HEK293 (cell line): ENCODE measurements at regions not wholly inside any gene's neighbourhood (a gene's known extent, or its start where the extent isn't known, plus 50 kb on each side); places are given as distances from the start of the nearest gene placed in this dataset.

ENCODE experiments used
- MEIS1 ChIP-seq: sonication (generic); formaldehyde crosslinking; IDR thresholded peaks from 2 replicates; pipeline ENCODE4 v1.8.1; 2022; ENCODE audit warnings: missing genetic modification reagents, mild to moderate bottlenecking, borderline replicate concordance
- ZNF202 ChIP-seq: fragments of 450-650 bp; formaldehyde crosslinking; IDR thresholded peaks from 2 replicates; pipeline ENCODE4 v1.5.1; 2016; ENCODE audit warnings: missing biosample characterization, missing genetic modification characterization, borderline replicate concordance
- ZNF302 ChIP-seq: fragments of 450-650 bp; formaldehyde crosslinking; IDR thresholded peaks from 2 replicates; pipeline ENCODE4 v1.5.1; 2016; ENCODE audit warnings: missing biosample characterization, missing genetic modification characterization, low read depth
- ZNF416 ChIP-seq: fragments of 450-650 bp; formaldehyde crosslinking; IDR thresholded peaks from 2 replicates; pipeline ENCODE4 v1.5.1; 2016; ENCODE audit warnings: missing biosample characterization, missing genetic modification characterization
- ZNF530 ChIP-seq: fragments of 450-650 bp; formaldehyde crosslinking; IDR thresholded peaks from 2 replicates; pipeline ENCODE4 v1.5.1; 2016; ENCODE audit warnings: low read depth, missing biosample characterization, missing genetic modification characterization
- TF ChIP-seq, protein P1 (sequence below): fragments of 450-650 bp; formaldehyde crosslinking; IDR thresholded peaks from 2 replicates; pipeline ENCODE4 v1.5.1; 2016; ENCODE audit warnings: missing biosample characterization, missing genetic modification characterization
- TF ChIP-seq, protein P2 (sequence below): fragments of 450-650 bp; formaldehyde crosslinking; IDR thresholded peaks from 2 replicates; pipeline ENCODE4 v1.5.1; 2016; ENCODE audit warnings: missing biosample characterization, missing genetic modification characterization, low read depth

DNA sequence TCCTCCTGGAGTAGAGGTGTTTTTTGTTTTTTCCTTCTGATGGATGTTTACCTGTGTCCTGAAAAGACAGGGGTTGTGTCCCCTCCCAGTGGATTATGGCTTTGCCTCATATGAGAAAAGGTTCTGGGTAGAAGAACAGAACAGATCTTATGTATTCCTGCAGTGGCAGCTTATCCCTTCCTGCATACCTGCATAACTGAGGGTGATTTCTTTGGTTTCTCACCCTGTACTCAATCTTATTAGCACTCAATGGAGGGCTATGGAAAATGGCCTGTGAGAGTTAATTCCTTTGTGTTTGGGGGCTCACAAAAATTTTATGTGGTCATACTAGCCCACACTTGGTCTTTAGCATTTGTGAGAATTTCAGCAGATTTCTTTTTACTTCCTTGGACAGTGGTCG, 482.0 kb upstream of the ONECUT1 start:
- TF ChIP-seq ZNF530 (tag by site-specific recombination) (no peak), ZNF302 (no peak), MEIS1 (CRISPR knock-in tag) (no peak), ZNF202 (no peak), ZNF416 (tag by site-specific recombination) (no peak)
- TF ChIP-seq, protein P1, sequence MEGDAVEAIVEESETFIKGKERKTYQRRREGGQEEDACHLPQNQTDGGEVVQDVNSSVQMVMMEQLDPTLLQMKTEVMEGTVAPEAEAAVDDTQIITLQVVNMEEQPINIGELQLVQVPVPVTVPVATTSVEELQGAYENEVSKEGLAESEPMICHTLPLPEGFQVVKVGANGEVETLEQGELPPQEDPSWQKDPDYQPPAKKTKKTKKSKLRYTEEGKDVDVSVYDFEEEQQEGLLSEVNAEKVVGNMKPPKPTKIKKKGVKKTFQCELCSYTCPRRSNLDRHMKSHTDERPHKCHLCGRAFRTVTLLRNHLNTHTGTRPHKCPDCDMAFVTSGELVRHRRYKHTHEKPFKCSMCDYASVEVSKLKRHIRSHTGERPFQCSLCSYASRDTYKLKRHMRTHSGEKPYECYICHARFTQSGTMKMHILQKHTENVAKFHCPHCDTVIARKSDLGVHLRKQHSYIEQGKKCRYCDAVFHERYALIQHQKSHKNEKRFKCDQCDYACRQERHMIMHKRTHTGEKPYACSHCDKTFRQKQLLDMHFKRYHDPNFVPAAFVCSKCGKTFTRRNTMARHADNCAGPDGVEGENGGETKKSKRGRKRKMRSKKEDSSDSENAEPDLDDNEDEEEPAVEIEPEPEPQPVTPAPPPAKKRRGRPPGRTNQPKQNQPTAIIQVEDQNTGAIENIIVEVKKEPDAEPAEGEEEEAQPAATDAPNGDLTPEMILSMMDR (tag by site-specific recombination), result no peak
- TF ChIP-seq, protein P2, sequence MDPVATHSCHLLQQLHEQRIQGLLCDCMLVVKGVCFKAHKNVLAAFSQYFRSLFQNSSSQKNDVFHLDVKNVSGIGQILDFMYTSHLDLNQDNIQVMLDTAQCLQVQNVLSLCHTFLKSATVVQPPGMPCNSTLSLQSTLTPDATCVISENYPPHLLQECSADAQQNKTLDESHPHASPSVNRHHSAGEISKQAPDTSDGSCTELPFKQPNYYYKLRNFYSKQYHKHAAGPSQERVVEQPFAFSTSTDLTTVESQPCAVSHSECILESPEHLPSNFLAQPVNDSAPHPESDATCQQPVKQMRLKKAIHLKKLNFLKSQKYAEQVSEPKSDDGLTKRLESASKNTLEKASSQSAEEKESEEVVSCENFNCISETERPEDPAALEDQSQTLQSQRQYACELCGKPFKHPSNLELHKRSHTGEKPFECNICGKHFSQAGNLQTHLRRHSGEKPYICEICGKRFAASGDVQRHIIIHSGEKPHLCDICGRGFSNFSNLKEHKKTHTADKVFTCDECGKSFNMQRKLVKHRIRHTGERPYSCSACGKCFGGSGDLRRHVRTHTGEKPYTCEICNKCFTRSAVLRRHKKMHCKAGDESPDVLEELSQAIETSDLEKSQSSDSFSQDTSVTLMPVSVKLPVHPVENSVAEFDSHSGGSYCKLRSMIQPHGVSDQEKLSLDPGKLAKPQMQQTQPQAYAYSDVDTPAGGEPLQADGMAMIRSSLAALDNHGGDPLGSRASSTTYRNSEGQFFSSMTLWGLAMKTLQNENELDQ, result no peak
